ENCODE measurements at regions not wholly inside any gene's neighbourhood (a gene's known extent, or its start where the extent isn't known, plus 50 kb on each side); places are given as distances from the start of the nearest gene placed in this dataset.

DNA sequence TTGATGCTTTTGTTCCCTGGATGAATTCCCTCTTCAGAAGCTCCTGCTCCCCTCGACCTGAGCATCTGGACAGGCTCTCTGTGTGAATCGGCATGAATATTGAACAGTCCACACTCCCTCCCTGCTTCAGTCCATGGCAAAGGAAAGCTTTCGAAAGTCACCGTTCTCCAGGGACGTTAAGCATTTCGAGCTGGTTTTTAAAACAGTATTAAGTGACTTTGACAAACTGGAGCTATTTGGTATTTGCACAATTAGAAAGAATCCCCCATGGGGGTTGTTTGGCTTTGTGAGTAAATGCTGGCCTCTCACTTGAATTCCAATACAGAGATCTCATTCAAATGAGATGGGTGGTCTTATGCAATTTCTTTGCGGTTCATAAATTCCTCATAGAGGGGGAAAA is 85.3 kb upstream of the TIAM2 start:
- TF ChIP-seq, protein P1, sequence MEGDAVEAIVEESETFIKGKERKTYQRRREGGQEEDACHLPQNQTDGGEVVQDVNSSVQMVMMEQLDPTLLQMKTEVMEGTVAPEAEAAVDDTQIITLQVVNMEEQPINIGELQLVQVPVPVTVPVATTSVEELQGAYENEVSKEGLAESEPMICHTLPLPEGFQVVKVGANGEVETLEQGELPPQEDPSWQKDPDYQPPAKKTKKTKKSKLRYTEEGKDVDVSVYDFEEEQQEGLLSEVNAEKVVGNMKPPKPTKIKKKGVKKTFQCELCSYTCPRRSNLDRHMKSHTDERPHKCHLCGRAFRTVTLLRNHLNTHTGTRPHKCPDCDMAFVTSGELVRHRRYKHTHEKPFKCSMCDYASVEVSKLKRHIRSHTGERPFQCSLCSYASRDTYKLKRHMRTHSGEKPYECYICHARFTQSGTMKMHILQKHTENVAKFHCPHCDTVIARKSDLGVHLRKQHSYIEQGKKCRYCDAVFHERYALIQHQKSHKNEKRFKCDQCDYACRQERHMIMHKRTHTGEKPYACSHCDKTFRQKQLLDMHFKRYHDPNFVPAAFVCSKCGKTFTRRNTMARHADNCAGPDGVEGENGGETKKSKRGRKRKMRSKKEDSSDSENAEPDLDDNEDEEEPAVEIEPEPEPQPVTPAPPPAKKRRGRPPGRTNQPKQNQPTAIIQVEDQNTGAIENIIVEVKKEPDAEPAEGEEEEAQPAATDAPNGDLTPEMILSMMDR (IDR thresholded peaks at IDR 0.05 in 2 of 3, conservative IDR thresholded peaks at IDR 0.05 in 1 of 3; ENCODE audit: insufficient read depth in 2 of 3, low read depth in 1 of 3, low read length in 3 of 3), result no peak
- TF ChIP-seq SETDB1 (IDR thresholded peaks at IDR 0.05; ENCODE audit: low read length) (no peak), BRD9 (IDR thresholded peaks at IDR 0.05; ENCODE audit: low read depth, partially characterized antibody) (no peak)
- TF ChIP-seq, protein P2, sequence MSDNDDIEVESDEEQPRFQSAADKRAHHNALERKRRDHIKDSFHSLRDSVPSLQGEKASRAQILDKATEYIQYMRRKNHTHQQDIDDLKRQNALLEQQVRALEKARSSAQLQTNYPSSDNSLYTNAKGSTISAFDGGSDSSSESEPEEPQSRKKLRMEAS (CRISPR knock-in tag; IDR thresholded peaks at IDR 0.05), result no peak

Measured in K562 (cell line).